ENCODE measurements at regions not wholly inside any gene's neighbourhood (a gene's known extent, or its start where the extent isn't known, plus 50 kb on each side); places are given as distances from the start of the nearest gene placed in this dataset.

DNA sequence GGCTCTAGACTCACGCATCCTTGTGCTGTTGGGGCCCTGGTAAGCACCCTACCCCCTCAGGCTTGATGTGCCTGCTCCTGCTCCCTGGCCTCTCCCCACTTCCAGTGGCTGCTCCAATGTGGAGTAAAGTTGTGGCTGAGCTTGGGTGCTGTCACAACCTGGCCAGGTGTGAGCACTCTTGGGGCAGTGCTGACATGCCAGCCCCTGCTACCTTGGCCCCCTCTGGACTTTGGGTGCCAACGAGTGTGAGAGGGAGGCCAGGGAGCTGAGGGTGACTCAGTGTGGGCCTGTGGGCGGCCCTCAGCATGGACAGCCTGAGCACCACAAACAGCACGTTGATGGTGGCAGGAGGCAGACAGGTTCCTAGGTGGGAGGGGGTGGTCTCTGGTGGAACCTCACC is 870.2 kb upstream of the C9orf72 start:
- FAIRE-seq (no peak), DNase-seq (ENCODE audit: low spot score) (no peak), ATAC-seq (no peak)
- Histone ChIP-seq H3K9me3 (ENCODE audit: low read length) (peaks cover 14% of the 10 kb centered on the region; the same call in 1 of the 2 replicates), H3K4me2 (ENCODE audit: low read depth, low read length) (no peak overlapping the region), H3K27ac (ENCODE audit: extremely low read length, insufficient read depth, low read length) (no peak overlapping the region), H3K79me2 (ENCODE audit: insufficient read depth, low read length) (no peaks in the 10 kb centered on the region), H3K27me3 (ENCODE audit: control insufficient read depth in 1 of 2, insufficient read depth in 2 of 2, low read length in 2 of 2) (no peaks in the 10 kb centered on the region), H2AFZ (ENCODE audit: low read length) (no peak overlapping the region), H3K9ac (ENCODE audit: insufficient read depth, low read depth, low read length) (no peak overlapping the region), H3K4me3 (replicated peaks in 1 of 3; ENCODE audit: insufficient read depth in 1 of 3, low read depth in 2 of 3, low read length in 3 of 3) (no peak overlapping the region), H3K36me3 (replicated peaks in 1 of 2; ENCODE audit: control insufficient read depth in 1 of 2, insufficient read depth in 2 of 2, low read length in 2 of 2) (no peaks in the 10 kb centered on the region), H4K20me1 (ENCODE audit: insufficient read depth, low read length) (no peaks in the 10 kb centered on the region), H3K4me1 (ENCODE audit: insufficient read depth, low read length) (no peaks in the 10 kb centered on the region)
- WGBS (ENCODE audit: low lambda C conversion rate), result 17% methylated on average over 1 of the region's 4 CpGs
- BruUV-seq (replicated peaks), result no TSS peak
- in situ Hi-C loops (cut with HindIII; ENCODE audit: extremely low pct_ligation_motif_present, low pct_unique_long_range_greater_than_20kb) (no loop called here), intact Hi-C loops (cut with micrococcal nuclease; ENCODE audit: unreplicated experiment) (no loop called here)
- ChIA-PET POLR2A (no interaction called here), CTCF (ENCODE audit: low intra/inter-chr PET ratio, low total read pairs) (no interaction called here)
- TF ChIP-seq ZNF256 (CRISPR knock-in tag; conservative IDR thresholded peaks at IDR 0.05) (no peak), ZNF432 (CRISPR knock-in tag; IDR thresholded peaks at IDR 0.05; ENCODE audit: borderline replicate concordance) (no peak), SPEN (CRISPR knock-in tag; IDR thresholded peaks at IDR 0.05; ENCODE audit: low read depth) (no peak), TBX3 (IDR thresholded peaks at IDR 0.05; ENCODE audit: borderline replicate concordance) (no peak), EZH2 (conservative IDR thresholded peaks at IDR 0.05; ENCODE audit: low read depth, low read length) (no peak), HES4 (CRISPR knock-in tag; IDR thresholded peaks at IDR 0.05; ENCODE audit: borderline replicate concordance) (no peak), RFXAP (CRISPR knock-in tag; IDR thresholded peaks at IDR 0.05; ENCODE audit: borderline replicate concordance) (no peak), PAF1 (CRISPR knock-in tag; IDR thresholded peaks at IDR 0.05) (no peak), RBAK (CRISPR knock-in tag; IDR thresholded peaks at IDR 0.05) (no peak), ZNF225 (CRISPR knock-in tag; IDR thresholded peaks at IDR 0.05) (no peak), SOX5 (CRISPR knock-in tag; IDR thresholded peaks at IDR 0.05; ENCODE audit: borderline replicate concordance) (no peak), DPF2 (CRISPR knock-in tag; IDR thresholded peaks at IDR 0.05; ENCODE audit: borderline replicate concordance, low read depth) (no peak), ZNF670 (CRISPR knock-in tag; IDR thresholded peaks at IDR 0.05; ENCODE audit: borderline replicate concordance) (no peak), MED13 (CRISPR knock-in tag; IDR thresholded peaks at IDR 0.05) (no peak), ZNF34 (CRISPR knock-in tag; IDR thresholded peaks at IDR 0.05; ENCODE audit: borderline replicate concordance) (no peak), HNRNPLL (IDR thresholded peaks at IDR 0.05; ENCODE audit: low read depth, low read length, poor library complexity, severe bottlenecking) (no peak), ZNF484 (CRISPR knock-in tag; IDR thresholded peaks at IDR 0.05; ENCODE audit: borderline replicate concordance, low read depth) (no peak), MBD4 (IDR thresholded peaks at IDR 0.05; ENCODE audit: borderline replicate concordance, low read length) (no peak)
- TF ChIP-seq, protein P1, sequence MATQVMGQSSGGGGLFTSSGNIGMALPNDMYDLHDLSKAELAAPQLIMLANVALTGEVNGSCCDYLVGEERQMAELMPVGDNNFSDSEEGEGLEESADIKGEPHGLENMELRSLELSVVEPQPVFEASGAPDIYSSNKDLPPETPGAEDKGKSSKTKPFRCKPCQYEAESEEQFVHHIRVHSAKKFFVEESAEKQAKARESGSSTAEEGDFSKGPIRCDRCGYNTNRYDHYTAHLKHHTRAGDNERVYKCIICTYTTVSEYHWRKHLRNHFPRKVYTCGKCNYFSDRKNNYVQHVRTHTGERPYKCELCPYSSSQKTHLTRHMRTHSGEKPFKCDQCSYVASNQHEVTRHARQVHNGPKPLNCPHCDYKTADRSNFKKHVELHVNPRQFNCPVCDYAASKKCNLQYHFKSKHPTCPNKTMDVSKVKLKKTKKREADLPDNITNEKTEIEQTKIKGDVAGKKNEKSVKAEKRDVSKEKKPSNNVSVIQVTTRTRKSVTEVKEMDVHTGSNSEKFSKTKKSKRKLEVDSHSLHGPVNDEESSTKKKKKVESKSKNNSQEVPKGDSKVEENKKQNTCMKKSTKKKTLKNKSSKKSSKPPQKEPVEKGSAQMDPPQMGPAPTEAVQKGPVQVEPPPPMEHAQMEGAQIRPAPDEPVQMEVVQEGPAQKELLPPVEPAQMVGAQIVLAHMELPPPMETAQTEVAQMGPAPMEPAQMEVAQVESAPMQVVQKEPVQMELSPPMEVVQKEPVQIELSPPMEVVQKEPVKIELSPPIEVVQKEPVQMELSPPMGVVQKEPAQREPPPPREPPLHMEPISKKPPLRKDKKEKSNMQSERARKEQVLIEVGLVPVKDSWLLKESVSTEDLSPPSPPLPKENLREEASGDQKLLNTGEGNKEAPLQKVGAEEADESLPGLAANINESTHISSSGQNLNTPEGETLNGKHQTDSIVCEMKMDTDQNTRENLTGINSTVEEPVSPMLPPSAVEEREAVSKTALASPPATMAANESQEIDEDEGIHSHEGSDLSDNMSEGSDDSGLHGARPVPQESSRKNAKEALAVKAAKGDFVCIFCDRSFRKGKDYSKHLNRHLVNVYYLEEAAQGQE (IDR thresholded peaks at IDR 0.05; ENCODE audit: borderline replicate concordance in 1 of 2, low read depth in 1 of 2, low read length in 2 of 2), result no peak
- TF ChIP-seq, protein P2, sequence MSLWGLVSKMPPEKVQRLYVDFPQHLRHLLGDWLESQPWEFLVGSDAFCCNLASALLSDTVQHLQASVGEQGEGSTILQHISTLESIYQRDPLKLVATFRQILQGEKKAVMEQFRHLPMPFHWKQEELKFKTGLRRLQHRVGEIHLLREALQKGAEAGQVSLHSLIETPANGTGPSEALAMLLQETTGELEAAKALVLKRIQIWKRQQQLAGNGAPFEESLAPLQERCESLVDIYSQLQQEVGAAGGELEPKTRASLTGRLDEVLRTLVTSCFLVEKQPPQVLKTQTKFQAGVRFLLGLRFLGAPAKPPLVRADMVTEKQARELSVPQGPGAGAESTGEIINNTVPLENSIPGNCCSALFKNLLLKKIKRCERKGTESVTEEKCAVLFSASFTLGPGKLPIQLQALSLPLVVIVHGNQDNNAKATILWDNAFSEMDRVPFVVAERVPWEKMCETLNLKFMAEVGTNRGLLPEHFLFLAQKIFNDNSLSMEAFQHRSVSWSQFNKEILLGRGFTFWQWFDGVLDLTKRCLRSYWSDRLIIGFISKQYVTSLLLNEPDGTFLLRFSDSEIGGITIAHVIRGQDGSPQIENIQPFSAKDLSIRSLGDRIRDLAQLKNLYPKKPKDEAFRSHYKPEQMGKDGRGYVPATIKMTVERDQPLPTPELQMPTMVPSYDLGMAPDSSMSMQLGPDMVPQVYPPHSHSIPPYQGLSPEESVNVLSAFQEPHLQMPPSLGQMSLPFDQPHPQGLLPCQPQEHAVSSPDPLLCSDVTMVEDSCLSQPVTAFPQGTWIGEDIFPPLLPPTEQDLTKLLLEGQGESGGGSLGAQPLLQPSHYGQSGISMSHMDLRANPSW (CRISPR knock-in tag; IDR thresholded peaks at IDR 0.05; ENCODE audit: borderline replicate concordance), result no peak
